Astrocyte (in vitro differentiated cells and primary cell): ENCODE measurements at regions not wholly inside any gene's neighbourhood (a gene's known extent, or its start where the extent isn't known, plus 50 kb on each side); places are given as distances from the start of the nearest gene placed in this dataset.

Experiments
- DNase-seq: peaks from one replicate; pipeline ENCODE4 v3.0.0-alpha.2; 2010; ENCODE audit warnings: low read depth
- FAIRE-seq: peaks from 2 replicates; lab custom pipeline; 2011; peaks lifted over from hg19 to GRCh38; lab: Jason Lieb, UNC
- H2AFZ ChIP-seq: 2 replicates; pipeline ENCODE4 v1.6.0; 2012; ENCODE audit warnings: low read depth, low read length, inconsistent platforms
- H3K27ac ChIP-seq: 2 replicates; pipeline ENCODE4 v1.5.1; 2011; ENCODE audit warnings: low read depth, low read length, inconsistent platforms
- H3K27me3 ChIP-seq: 2 replicates; pipeline ENCODE4 v1.6.0; 2011; ENCODE audit warnings: low read length, inconsistent platforms; ENCODE audit not compliant: insufficient read depth
- H3K36me3 ChIP-seq: 2 replicates; pipeline ENCODE4 v1.5.1; 2011; ENCODE audit warnings: low read length, inconsistent platforms; ENCODE audit not compliant: insufficient read depth
- H3K4me1 ChIP-seq: 2 replicates; pipeline ENCODE4 v1.5.1; 2011; ENCODE audit warnings: low read length, inconsistent platforms; ENCODE audit not compliant: insufficient read depth
- H3K4me2 ChIP-seq: 2 replicates; pipeline ENCODE4 v1.6.0; 2012; ENCODE audit warnings: low read length, inconsistent platforms
- H3K4me3 ChIP-seq: 2 replicates; pipeline ENCODE4 v1.5.1; 2011; ENCODE audit warnings: low read depth, mild to moderate bottlenecking, low read length, inconsistent platforms; ENCODE audit not compliant: insufficient read depth
- H3K79me2 ChIP-seq: 2 replicates; pipeline ENCODE4 v1.6.0; 2012; ENCODE audit warnings: mild to moderate bottlenecking, low read length, inconsistent platforms; ENCODE audit not compliant: insufficient read depth
- H3K9ac ChIP-seq: 2 replicates; pipeline ENCODE4 v1.6.0; 2012; ENCODE audit warnings: mild to moderate bottlenecking, low read length, inconsistent platforms
- H3K9me3 ChIP-seq: 2 replicates; pipeline ENCODE4 v1.5.1; 2012; ENCODE audit warnings: low read depth, mild to moderate bottlenecking, low read length, inconsistent platforms; ENCODE audit not compliant: insufficient read depth
- H4K20me1 ChIP-seq: 2 replicates; pipeline ENCODE4 v1.6.0; 2012; ENCODE audit warnings: low read length, inconsistent platforms; ENCODE audit not compliant: insufficient read depth
- H3K27ac Mint-ChIP-seq: one replicate; pipeline ENCODE4 v1.8.0; 2021; ENCODE audit warnings: mild to moderate bottlenecking, mixed read lengths; ENCODE audit not compliant: unreplicated experiment
- H3K27me3 Mint-ChIP-seq: one replicate; pipeline ENCODE4 v1.8.0; 2021; ENCODE audit warnings: low read depth, mixed read lengths; ENCODE audit not compliant: unreplicated experiment
- H3K36me3 Mint-ChIP-seq: one replicate; pipeline ENCODE4 v1.8.0; 2021; ENCODE audit warnings: low read depth, mixed read lengths; ENCODE audit not compliant: unreplicated experiment
- H3K4me1 Mint-ChIP-seq: one replicate; pipeline ENCODE4 v1.8.0; 2021; ENCODE audit warnings: low read depth, mixed read lengths; ENCODE audit not compliant: unreplicated experiment
- H3K4me3 Mint-ChIP-seq: one replicate; pipeline ENCODE4 v1.8.0; 2021; ENCODE audit warnings: mild to moderate bottlenecking, moderate library complexity, mixed read lengths; ENCODE audit not compliant: unreplicated experiment
- H3K9me3 Mint-ChIP-seq: one replicate; pipeline ENCODE4 v1.8.0; 2021; ENCODE audit warnings: mild to moderate bottlenecking, mixed read lengths; ENCODE audit not compliant: unreplicated experiment
- EZH2 ChIP-seq: IDR thresholded peaks from 2 replicates; pipeline ENCODE4 v1.6.1; 2012; ENCODE audit warnings: mild to moderate bottlenecking, low read length, inconsistent platforms; ENCODE audit not compliant: insufficient read depth
- TF ChIP-seq, protein P1 (sequence below): IDR thresholded peaks from 2 replicates; pipeline ENCODE4 v1.5.1; 2011; ENCODE audit warnings: low read depth, mild to moderate bottlenecking, inconsistent platforms, low read length, moderate library complexity; ENCODE audit not compliant: insufficient read depth

DNA sequence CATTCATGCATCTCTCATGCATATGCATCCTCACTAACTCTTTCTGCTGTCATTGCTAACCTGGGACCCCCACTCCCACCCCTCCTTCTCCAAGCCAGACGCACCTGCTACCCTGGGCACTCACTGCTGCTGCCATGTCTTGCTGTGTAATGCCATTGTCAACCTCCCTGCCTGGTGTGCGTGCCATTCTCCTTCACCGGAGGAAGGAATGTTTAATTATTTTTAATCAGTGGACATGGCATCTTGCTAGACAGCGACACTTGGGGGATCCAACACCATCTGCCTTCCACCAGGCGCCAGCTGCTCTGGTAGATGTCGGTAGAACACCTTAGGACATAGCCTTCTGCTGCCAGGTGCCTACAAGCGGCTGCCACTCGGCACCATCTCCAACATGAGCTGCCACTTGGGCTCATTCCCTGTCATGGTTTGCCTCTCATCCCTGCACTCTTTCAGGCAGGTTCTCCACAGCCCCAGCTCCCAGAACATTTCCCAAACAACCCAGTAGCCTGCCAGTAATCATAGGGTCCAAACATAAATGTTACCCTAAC, 306.9 kb downstream of the TTLL7 start:
- peaks cover 16% of the 10 kb centered on the region for H3K4me1 ChIP-seq
- no peaks in the 10 kb centered on the region for H3K36me3 ChIP-seq
- no peaks in the 10 kb centered on the region for H3K36me3 Mint-ChIP-seq
- TF ChIP-seq EZH2 = no peak
- TF ChIP-seq, protein P1, sequence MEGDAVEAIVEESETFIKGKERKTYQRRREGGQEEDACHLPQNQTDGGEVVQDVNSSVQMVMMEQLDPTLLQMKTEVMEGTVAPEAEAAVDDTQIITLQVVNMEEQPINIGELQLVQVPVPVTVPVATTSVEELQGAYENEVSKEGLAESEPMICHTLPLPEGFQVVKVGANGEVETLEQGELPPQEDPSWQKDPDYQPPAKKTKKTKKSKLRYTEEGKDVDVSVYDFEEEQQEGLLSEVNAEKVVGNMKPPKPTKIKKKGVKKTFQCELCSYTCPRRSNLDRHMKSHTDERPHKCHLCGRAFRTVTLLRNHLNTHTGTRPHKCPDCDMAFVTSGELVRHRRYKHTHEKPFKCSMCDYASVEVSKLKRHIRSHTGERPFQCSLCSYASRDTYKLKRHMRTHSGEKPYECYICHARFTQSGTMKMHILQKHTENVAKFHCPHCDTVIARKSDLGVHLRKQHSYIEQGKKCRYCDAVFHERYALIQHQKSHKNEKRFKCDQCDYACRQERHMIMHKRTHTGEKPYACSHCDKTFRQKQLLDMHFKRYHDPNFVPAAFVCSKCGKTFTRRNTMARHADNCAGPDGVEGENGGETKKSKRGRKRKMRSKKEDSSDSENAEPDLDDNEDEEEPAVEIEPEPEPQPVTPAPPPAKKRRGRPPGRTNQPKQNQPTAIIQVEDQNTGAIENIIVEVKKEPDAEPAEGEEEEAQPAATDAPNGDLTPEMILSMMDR = no peak
- H4K20me1 ChIP-seq = no peaks in the 10 kb centered on the region
- FAIRE-seq (no peak), DNase-seq (no peak)
- no peaks in the 10 kb centered on the region for H3K27me3 ChIP-seq
- no peak overlapping the region for H2AFZ ChIP-seq
- peaks cover 51% of the 10 kb centered on the region for H3K4me1 Mint-ChIP-seq
- H3K4me3 ChIP-seq = no peak overlapping the region
- H3K27me3 Mint-ChIP-seq = no peaks in the 10 kb centered on the region
- H3K9ac ChIP-seq = no peak overlapping the region
- H3K27ac Mint-ChIP-seq = peak overlapping the region; percentile 99
- no peaks in the 10 kb centered on the region for H3K9me3 ChIP-seq
- H3K4me3 Mint-ChIP-seq = peak overlapping the region; percentile 43
- no peaks in the 10 kb centered on the region for H3K9me3 Mint-ChIP-seq
- H3K27ac ChIP-seq = no peak overlapping the region
- no peaks in the 10 kb centered on the region for H3K79me2 ChIP-seq
- peak overlapping the region; percentile 79 for H3K4me2 ChIP-seq

DNA sequence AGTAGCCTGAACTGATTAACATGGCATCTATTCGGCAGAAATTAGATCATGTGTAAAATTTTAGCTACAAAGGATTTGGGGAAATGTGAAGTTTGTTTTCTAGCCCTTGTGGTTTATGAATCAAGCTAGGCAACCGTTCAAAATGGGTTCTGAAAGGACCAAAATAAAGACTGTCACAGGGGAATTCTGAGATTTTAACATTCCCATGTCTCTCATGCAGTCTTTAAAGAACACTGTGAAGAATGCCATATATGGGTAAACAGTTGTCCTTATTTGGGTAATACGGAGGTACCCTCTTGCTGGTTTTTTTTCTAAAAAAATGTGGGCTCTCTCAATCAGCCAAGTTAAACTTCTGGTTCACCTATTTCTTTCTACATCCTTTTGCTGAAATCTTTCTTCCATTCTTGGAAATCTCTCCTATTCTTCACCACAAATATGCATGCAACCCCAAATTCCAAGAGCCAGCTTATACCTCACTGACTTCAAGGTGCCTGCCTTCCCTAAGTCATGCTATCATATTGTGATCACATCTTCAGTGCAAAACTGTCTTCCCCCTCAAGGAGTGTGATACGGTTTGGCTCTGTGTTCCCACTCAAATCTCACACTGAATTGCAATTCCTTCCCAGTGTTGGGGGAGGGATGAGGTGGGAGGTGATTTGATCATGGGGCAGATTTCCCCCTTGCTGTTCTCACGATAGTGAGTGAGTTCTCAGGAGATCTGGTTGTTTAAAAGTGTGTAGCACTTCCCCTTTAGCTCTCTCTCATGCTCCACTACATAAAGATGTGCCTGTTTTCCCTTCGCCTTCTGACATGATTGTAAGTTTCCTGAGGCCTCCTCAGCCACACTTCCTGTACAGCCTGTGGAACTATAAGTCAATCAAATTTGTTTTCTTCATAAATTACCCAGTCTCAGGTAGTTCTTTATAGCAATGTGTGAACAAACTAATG, 308.7 kb downstream of the TTLL7 start:
- no peak overlapping the region for H3K4me3 Mint-ChIP-seq
- H3K27me3 Mint-ChIP-seq = no peaks in the 10 kb centered on the region
- Histone ChIP-seq H3K9me3 (no peaks in the 10 kb centered on the region), H3K9ac (no peak overlapping the region), H4K20me1 (no peaks in the 10 kb centered on the region), H3K36me3 (no peaks in the 10 kb centered on the region), H3K27me3 (no peaks in the 10 kb centered on the region), H3K27ac (peak overlapping the region; percentile 40), H3K79me2 (no peaks in the 10 kb centered on the region), H3K4me1 (peaks cover 16% of the 10 kb centered on the region), H3K4me3 (no peak overlapping the region), H3K4me2 (no peak overlapping the region), H2AFZ (no peak overlapping the region)
- H3K9me3 Mint-ChIP-seq = peaks cover 5% of the 10 kb centered on the region
- DNase-seq = peak; percentile 15
- no peak for FAIRE-seq
- peaks cover 44% of the 10 kb centered on the region for H3K4me1 Mint-ChIP-seq
- peak overlapping the region; percentile 66 for H3K27ac Mint-ChIP-seq
- TF ChIP-seq EZH2 = no peak
- TF ChIP-seq, protein P1 = no peak
- no peaks in the 10 kb centered on the region for H3K36me3 Mint-ChIP-seq
